Activated B cell treated with CpG ODN at 0.5 μM for 24 hours (primary cell): ENCODE measurements at regions not wholly inside any gene's neighbourhood (a gene's known extent, or its start where the extent isn't known, plus 50 kb on each side); places are given as distances from the start of the nearest gene placed in this dataset.

Experiments used
- ATAC-seq: fragments of 200-7000 bp; cut with Tn5 transposase; one replicate; pipeline ENCODE4 v1.10.0; 2021; ENCODE audit warnings: low read depth, mild to moderate bottlenecking, moderate library complexity
- CTCF ChIA-PET: fragments of 350-600 bp; sonication (Branson Sonifier 250); formaldehyde crosslinking; loops from one replicate; lab custom pipeline; 2021; ENCODE audit warnings: antibody characterized with exemption; lab: Charles Lee
- POLR2A ChIA-PET: fragments of 350-600 bp; sonication (Branson Sonifier 250); formaldehyde crosslinking; loops from one replicate; lab custom pipeline; 2021; ENCODE audit warnings: antibody characterized with exemption; lab: Charles Lee
- DNase-seq: peaks from one replicate; pipeline ENCODE4 v3.0.0; 2022
- H3K27ac Mint-ChIP-seq: one replicate; pipeline ENCODE4 v1.8.0; 2020; ENCODE audit warnings: mixed read lengths
- H3K27me3 Mint-ChIP-seq: one replicate; pipeline ENCODE4 v1.8.0; 2021; ENCODE audit warnings: mixed read lengths
- H3K36me3 Mint-ChIP-seq: one replicate; pipeline ENCODE4 v1.8.0; 2021; ENCODE audit warnings: low read depth, mixed read lengths
- H3K4me1 Mint-ChIP-seq: one replicate; pipeline ENCODE4 v1.8.0; 2021; ENCODE audit warnings: mixed read lengths
- H3K4me3 Mint-ChIP-seq: one replicate; pipeline ENCODE4 v1.8.0; 2020; ENCODE audit warnings: mild to moderate bottlenecking, mixed read lengths
- H3K9me3 Mint-ChIP-seq: one replicate; pipeline ENCODE4 v1.8.0; 2020; ENCODE audit warnings: mixed read lengths
- intact Hi-C: fragments of 100-400 bp; cut with micrococcal nuclease; formaldehyde crosslinking; loops from one replicate; pipeline ENCODE4 v1.15.1; 2024
- TF ChIP-seq, protein P1 (sequence below): fragments of 200-600 bp; IDR thresholded peaks from one replicate; pipeline ENCODE4 v1.8.0; 2022; ENCODE audit warnings: antibody characterized with exemption, mild to moderate bottlenecking

GRCh38 chr7:46810986-46811385, 770.9 kb downstream of the TNS3 start:
- no peaks in the 10 kb centered on the region for H3K27me3 Mint-ChIP-seq
- no peak overlapping the region for H3K27ac Mint-ChIP-seq
- intact Hi-C loops: no loop called here
- ChIA-PET POLR2A (no interaction called here), CTCF (no interaction called here)
- TF ChIP-seq, protein P1, sequence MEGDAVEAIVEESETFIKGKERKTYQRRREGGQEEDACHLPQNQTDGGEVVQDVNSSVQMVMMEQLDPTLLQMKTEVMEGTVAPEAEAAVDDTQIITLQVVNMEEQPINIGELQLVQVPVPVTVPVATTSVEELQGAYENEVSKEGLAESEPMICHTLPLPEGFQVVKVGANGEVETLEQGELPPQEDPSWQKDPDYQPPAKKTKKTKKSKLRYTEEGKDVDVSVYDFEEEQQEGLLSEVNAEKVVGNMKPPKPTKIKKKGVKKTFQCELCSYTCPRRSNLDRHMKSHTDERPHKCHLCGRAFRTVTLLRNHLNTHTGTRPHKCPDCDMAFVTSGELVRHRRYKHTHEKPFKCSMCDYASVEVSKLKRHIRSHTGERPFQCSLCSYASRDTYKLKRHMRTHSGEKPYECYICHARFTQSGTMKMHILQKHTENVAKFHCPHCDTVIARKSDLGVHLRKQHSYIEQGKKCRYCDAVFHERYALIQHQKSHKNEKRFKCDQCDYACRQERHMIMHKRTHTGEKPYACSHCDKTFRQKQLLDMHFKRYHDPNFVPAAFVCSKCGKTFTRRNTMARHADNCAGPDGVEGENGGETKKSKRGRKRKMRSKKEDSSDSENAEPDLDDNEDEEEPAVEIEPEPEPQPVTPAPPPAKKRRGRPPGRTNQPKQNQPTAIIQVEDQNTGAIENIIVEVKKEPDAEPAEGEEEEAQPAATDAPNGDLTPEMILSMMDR: no peak
- no peak overlapping the region for H3K4me3 Mint-ChIP-seq
- no peak for DNase-seq
- H3K4me1 Mint-ChIP-seq: no peaks in the 10 kb centered on the region
- no peaks in the 10 kb centered on the region for H3K9me3 Mint-ChIP-seq
- ATAC-seq: no peak
- no peaks in the 10 kb centered on the region for H3K36me3 Mint-ChIP-seq

- Mint-ChIP-seq H3K9me3 (no peaks in the 10 kb centered on the region), H3K36me3 (no peaks in the 10 kb centered on the region), H3K4me3 (no peak overlapping the region), H3K4me1 (no peaks in the 10 kb centered on the region), H3K27ac (no peak overlapping the region), H3K27me3 (no peaks in the 10 kb centered on the region)
- ChIA-PET CTCF (interaction anchor here (0.5 kb wide), 1 partner anchor 19 kb away, joined by 4 read pairs; no protein-coding TSS in a partner anchor), POLR2A (no interaction called here)
- TF ChIP-seq, protein P1: no peak
- ATAC-seq: no peak
- DNase-seq: no peak
- intact Hi-C loops: no loop called here
These were observed 772.0 kb downstream of the TNS3 start for GRCh38 chr7:46809886-46810285.

DNA sequence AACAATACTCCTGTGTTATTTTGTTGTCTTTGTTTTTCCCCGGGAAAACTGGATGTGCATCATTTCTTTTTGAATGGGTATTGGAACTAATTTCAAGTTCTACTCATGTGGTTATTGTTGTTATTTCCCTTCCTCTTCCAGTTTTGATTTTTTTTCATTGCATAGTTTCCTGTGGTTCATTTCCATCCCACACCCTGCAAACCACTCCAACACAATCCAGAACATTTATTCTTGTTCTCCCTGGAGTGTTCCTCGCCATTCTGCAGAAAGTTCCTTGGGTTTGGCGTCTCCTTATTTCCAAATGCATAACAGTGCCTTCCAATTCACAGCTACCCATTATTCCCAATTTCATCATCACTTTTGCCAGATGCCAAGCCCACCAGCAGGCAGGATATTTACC, 775.1 kb downstream of the TNS3 start:
- TF ChIP-seq, protein P1: no peak
- no peak for DNase-seq
- Mint-ChIP-seq H3K27me3 (no peaks in the 10 kb centered on the region), H3K36me3 (no peaks in the 10 kb centered on the region), H3K4me3 (no peak overlapping the region), H3K27ac (no peak overlapping the region), H3K9me3 (no peaks in the 10 kb centered on the region), H3K4me1 (no peaks in the 10 kb centered on the region)
- POLR2A ChIA-PET: no interaction called here
- intact Hi-C loops: no loop called here
- CTCF ChIA-PET: no interaction called here
- no peak for ATAC-seq

GRCh38 chr7:46802479-46802878, 779.4 kb downstream of the TNS3 start:
- TF ChIP-seq, protein P1: no peak
- Mint-ChIP-seq H3K27ac (no peak overlapping the region), H3K4me3 (no peak overlapping the region), H3K9me3 (peaks cover 7% of the 10 kb centered on the region), H3K4me1 (no peaks in the 10 kb centered on the region), H3K36me3 (no peaks in the 10 kb centered on the region), H3K27me3 (no peaks in the 10 kb centered on the region)
- ATAC-seq: no peak
- POLR2A ChIA-PET: no interaction called here
- no peak for DNase-seq
- intact Hi-C loops: no loop called here
- CTCF ChIA-PET: no interaction called here

GRCh38 chr7:46791188-46791587, 790.7 kb downstream of the TNS3 start:
- no peak overlapping the region for H3K4me3 Mint-ChIP-seq
- DNase-seq (no peak), ATAC-seq (no peak)
- H3K36me3 Mint-ChIP-seq: no peaks in the 10 kb centered on the region
- intact Hi-C loops: no loop called here
- H3K27me3 Mint-ChIP-seq: no peaks in the 10 kb centered on the region
- H3K27ac Mint-ChIP-seq: no peak overlapping the region
- TF ChIP-seq, protein P1: no peak
- POLR2A ChIA-PET: no interaction called here
- CTCF ChIA-PET: interaction anchor here (0.7 kb wide), 1 partner anchor 18 kb away, joined by 4 read pairs; no protein-coding TSS in a partner anchor
- H3K9me3 Mint-ChIP-seq: peaks cover 2% of the 10 kb centered on the region
- no peaks in the 10 kb centered on the region for H3K4me1 Mint-ChIP-seq
